ENCODE measurements at regions not wholly inside any gene's neighbourhood (a gene's known extent, or its start where the extent isn't known, plus 50 kb on each side); places are given as distances from the start of the nearest gene placed in this dataset.

- DNase-seq (ENCODE audit: low read depth) = peak; percentile 98
- TF ChIP-seq CTCF (conservative IDR thresholded peaks at IDR 0.05; ENCODE audit: control insufficient read depth, insufficient read depth, low read depth, low read length) = no peak
- H3K4me3 ChIP-seq (ENCODE audit: control insufficient read depth, low read depth, low read length) = peak overlapping the region; percentile 22
Observed at GRCh38 chr1:219120624-219121544, 52.8 kb upstream of the LYPLAL1 start.

- DNase-seq (ENCODE audit: low read depth) = peak; percentile 65
- no peak overlapping the region for H3K4me3 ChIP-seq (ENCODE audit: control insufficient read depth, low read depth, low read length)
- no peak for TF ChIP-seq CTCF (conservative IDR thresholded peaks at IDR 0.05; ENCODE audit: control insufficient read depth, insufficient read depth, low read depth, low read length)
Observed at GRCh38 chr1:219121679-219122078, 52.0 kb upstream of the LYPLAL1 start.

GRCh38 chr1:219123036-219123435 lies 50.6 kb upstream of the LYPLAL1 start:
- peak; percentile 48 for DNase-seq (ENCODE audit: low read depth)
- H3K4me3 ChIP-seq (ENCODE audit: control insufficient read depth, low read depth, low read length) = no peak overlapping the region
- TF ChIP-seq CTCF (conservative IDR thresholded peaks at IDR 0.05; ENCODE audit: control insufficient read depth, insufficient read depth, low read depth, low read length) = no peak

Measured in fibroblast of mammary gland (primary cell).